ENCODE measurements at regions not wholly inside any gene's neighbourhood (a gene's known extent, or its start where the extent isn't known, plus 50 kb on each side); places are given as distances from the start of the nearest gene placed in this dataset.

- H3K79me2 ChIP-seq, result no peaks in the 10 kb centered on the region
- H3K4me3 ChIP-seq, result no peak overlapping the region
- H3K27ac ChIP-seq, result no peak overlapping the region
- H2AFZ ChIP-seq, result no peak overlapping the region
- H3K4me2 ChIP-seq, result no peak overlapping the region
- H3K9me2 ChIP-seq (replicated peaks; ENCODE audit: insufficient read depth), result no peaks in the 10 kb centered on the region
- TF ChIP-seq, protein P1, sequence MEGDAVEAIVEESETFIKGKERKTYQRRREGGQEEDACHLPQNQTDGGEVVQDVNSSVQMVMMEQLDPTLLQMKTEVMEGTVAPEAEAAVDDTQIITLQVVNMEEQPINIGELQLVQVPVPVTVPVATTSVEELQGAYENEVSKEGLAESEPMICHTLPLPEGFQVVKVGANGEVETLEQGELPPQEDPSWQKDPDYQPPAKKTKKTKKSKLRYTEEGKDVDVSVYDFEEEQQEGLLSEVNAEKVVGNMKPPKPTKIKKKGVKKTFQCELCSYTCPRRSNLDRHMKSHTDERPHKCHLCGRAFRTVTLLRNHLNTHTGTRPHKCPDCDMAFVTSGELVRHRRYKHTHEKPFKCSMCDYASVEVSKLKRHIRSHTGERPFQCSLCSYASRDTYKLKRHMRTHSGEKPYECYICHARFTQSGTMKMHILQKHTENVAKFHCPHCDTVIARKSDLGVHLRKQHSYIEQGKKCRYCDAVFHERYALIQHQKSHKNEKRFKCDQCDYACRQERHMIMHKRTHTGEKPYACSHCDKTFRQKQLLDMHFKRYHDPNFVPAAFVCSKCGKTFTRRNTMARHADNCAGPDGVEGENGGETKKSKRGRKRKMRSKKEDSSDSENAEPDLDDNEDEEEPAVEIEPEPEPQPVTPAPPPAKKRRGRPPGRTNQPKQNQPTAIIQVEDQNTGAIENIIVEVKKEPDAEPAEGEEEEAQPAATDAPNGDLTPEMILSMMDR (IDR thresholded peaks at IDR 0.05; ENCODE audit: poor library complexity), result no peak
- TF ChIP-seq EZH2phosphoT487 (IDR thresholded peaks at IDR 0.05; ENCODE audit: low read depth, severe bottlenecking, unreplicated experiment) (no peak), EZH2 (IDR thresholded peaks at IDR 0.05; ENCODE audit: borderline replicate concordance) (no peak)
- no peaks in the 10 kb centered on the region for H3K36me3 ChIP-seq (replicated peaks; ENCODE audit: insufficient read depth, low read depth)
- H4K20me1 ChIP-seq (ENCODE audit: insufficient read depth, poor library complexity, severe bottlenecking), result no peaks in the 10 kb centered on the region
- H3K4me1 ChIP-seq (ENCODE audit: insufficient read depth), result no peaks in the 10 kb centered on the region
- 46% methylated on average over 4 of the region's 4 CpGs for WGBS (ENCODE audit: low lambda C conversion rate, missing lambda C conversion rate)
- no peak for DNase-seq (ENCODE audit: low spot score)
- no peaks in the 10 kb centered on the region for H3K9me3 ChIP-seq (ENCODE audit: low read depth)
- no peaks in the 10 kb centered on the region for H3K27me3 ChIP-seq
Measured at GRCh38 chr11:80782135-80782885, 1341.5 kb upstream of the TENM4 start.

GRCh38 chr11:80779905-80780605 lies 1339.2 kb upstream of the TENM4 start:
- H3K27me3 ChIP-seq, result no peaks in the 10 kb centered on the region
- no peaks in the 10 kb centered on the region for H4K20me1 ChIP-seq (ENCODE audit: insufficient read depth, poor library complexity, severe bottlenecking)
- no peak overlapping the region for H2AFZ ChIP-seq
- H3K4me1 ChIP-seq (ENCODE audit: insufficient read depth), result no peaks in the 10 kb centered on the region
- H3K4me2 ChIP-seq, result peak overlapping the region; percentile 8
- H3K27ac ChIP-seq, result no peak overlapping the region
- H3K9me2 ChIP-seq (replicated peaks; ENCODE audit: insufficient read depth), result no peaks in the 10 kb centered on the region
- H3K4me3 ChIP-seq, result no peak overlapping the region
- TF ChIP-seq EZH2 (IDR thresholded peaks at IDR 0.05; ENCODE audit: borderline replicate concordance) (no peak), EZH2phosphoT487 (IDR thresholded peaks at IDR 0.05; ENCODE audit: low read depth, severe bottlenecking, unreplicated experiment) (no peak)
- TF ChIP-seq, protein P1 (IDR thresholded peaks at IDR 0.05; ENCODE audit: poor library complexity), result no peak
- WGBS (ENCODE audit: low lambda C conversion rate, missing lambda C conversion rate), result 60% methylated on average over 5 of the region's 5 CpGs
- H3K9me3 ChIP-seq (ENCODE audit: low read depth), result no peaks in the 10 kb centered on the region
- no peak for DNase-seq (ENCODE audit: low spot score)
- no peaks in the 10 kb centered on the region for H3K36me3 ChIP-seq (replicated peaks; ENCODE audit: insufficient read depth, low read depth)
- H3K79me2 ChIP-seq, result no peaks in the 10 kb centered on the region

- Histone ChIP-seq H3K27me3 (no peaks in the 10 kb centered on the region), H3K9me2 (replicated peaks; ENCODE audit: insufficient read depth) (no peaks in the 10 kb centered on the region), H3K27ac (no peak overlapping the region), H3K4me1 (ENCODE audit: insufficient read depth) (no peaks in the 10 kb centered on the region), H3K4me3 (no peak overlapping the region), H3K79me2 (no peaks in the 10 kb centered on the region), H2AFZ (no peak overlapping the region), H4K20me1 (ENCODE audit: insufficient read depth, poor library complexity, severe bottlenecking) (no peaks in the 10 kb centered on the region), H3K9me3 (ENCODE audit: low read depth) (no peaks in the 10 kb centered on the region), H3K36me3 (replicated peaks; ENCODE audit: insufficient read depth, low read depth) (no peaks in the 10 kb centered on the region), H3K4me2 (no peak overlapping the region)
- TF ChIP-seq EZH2 (IDR thresholded peaks at IDR 0.05; ENCODE audit: borderline replicate concordance) (no peak), EZH2phosphoT487 (IDR thresholded peaks at IDR 0.05; ENCODE audit: low read depth, severe bottlenecking, unreplicated experiment) (no peak)
- TF ChIP-seq, protein P1 (IDR thresholded peaks at IDR 0.05; ENCODE audit: poor library complexity), result no peak
- WGBS (ENCODE audit: low lambda C conversion rate, missing lambda C conversion rate), result 88% methylated on average over 3 of the region's 3 CpGs
- DNase-seq (ENCODE audit: low spot score), result no peak
Measured at GRCh38 chr11:80778941-80779340, 1338.1 kb upstream of the TENM4 start.
